HFFc6 (cell line): ENCODE measurements at regions not wholly inside any gene's neighbourhood (a gene's known extent, or its start where the extent isn't known, plus 50 kb on each side); places are given as distances from the start of the nearest gene placed in this dataset.
"Not testable (repeated sequence)": the region's sequence is repeated elsewhere in the genome, so short reads cannot be mapped to it uniquely, and the experiment has no call there.

ENCODE experiments used
- DNase-seq: peaks from one replicate; pipeline ENCODE4 v3.0.0-alpha.2; 2018
- H3K27ac Mint-ChIP-seq: 2 replicates; pipeline ENCODE4 v1.8.0; 2020; ENCODE audit warnings: mild to moderate bottlenecking, mixed read lengths
- H3K27me3 Mint-ChIP-seq: 2 replicates; pipeline ENCODE4 v1.8.0; 2021; ENCODE audit warnings: mild to moderate bottlenecking, moderate library complexity, mixed read lengths; ENCODE audit not compliant: insufficient read depth
- H3K36me3 Mint-ChIP-seq: 2 replicates; pipeline ENCODE4 v1.8.0; 2021; ENCODE audit warnings: low read depth, mixed read lengths
- H3K4me1 Mint-ChIP-seq: 2 replicates; pipeline ENCODE4 v1.8.0; 2020; ENCODE audit warnings: low read depth, mixed read lengths
- H3K4me3 Mint-ChIP-seq: 2 replicates; pipeline ENCODE4 v1.8.0; 2020; ENCODE audit warnings: mild to moderate bottlenecking, moderate library complexity, mixed read lengths
- H3K9me3 Mint-ChIP-seq: 2 replicates; pipeline ENCODE4 v1.8.0; 2020; ENCODE audit warnings: mild to moderate bottlenecking, mixed read lengths
- TF ChIP-seq, protein P1 (sequence below): fragments of 200-600 bp; sonication (generic); IDR thresholded peaks from 2 replicates; pipeline ENCODE4 v1.5.0; 2021; ENCODE audit warnings: antibody characterized with exemption, mild to moderate bottlenecking

DNA sequence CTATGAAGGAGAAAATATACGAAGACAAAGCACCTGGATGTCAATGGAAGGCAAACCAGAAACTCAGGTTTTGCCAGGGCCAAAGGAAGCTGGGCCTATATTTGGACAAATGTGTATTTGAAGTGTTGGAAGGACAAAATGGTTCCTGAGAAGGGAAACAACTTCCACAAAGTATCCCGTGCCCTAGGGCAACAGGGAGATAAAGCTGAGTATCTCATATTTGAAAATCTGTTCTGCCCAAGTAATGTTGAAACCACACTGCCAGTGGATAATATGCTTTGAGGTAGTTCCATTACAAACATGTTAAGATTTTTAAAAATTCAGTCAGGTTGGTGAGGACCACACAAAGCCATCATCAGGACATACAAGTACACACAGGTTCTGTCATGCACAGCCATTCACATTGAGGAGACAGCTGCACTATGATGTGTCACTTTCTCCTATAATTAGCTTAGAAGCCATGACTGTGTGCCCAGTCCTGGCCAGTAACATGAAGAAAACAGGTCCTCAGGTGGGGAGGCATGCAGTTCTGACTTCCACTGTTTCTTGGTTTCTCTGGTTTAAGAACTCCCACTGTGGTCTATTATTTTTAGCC is 116.4 kb downstream of the PWWP3B start:
- Mint-ChIP-seq H3K36me3 (no peaks in the 10 kb centered on the region), H3K27ac (no peak overlapping the region), H3K27me3 (no peaks in the 10 kb centered on the region), H3K4me3 (no peak overlapping the region), H3K9me3 (no peaks in the 10 kb centered on the region), H3K4me1 (no peaks in the 10 kb centered on the region)
- TF ChIP-seq, protein P1, sequence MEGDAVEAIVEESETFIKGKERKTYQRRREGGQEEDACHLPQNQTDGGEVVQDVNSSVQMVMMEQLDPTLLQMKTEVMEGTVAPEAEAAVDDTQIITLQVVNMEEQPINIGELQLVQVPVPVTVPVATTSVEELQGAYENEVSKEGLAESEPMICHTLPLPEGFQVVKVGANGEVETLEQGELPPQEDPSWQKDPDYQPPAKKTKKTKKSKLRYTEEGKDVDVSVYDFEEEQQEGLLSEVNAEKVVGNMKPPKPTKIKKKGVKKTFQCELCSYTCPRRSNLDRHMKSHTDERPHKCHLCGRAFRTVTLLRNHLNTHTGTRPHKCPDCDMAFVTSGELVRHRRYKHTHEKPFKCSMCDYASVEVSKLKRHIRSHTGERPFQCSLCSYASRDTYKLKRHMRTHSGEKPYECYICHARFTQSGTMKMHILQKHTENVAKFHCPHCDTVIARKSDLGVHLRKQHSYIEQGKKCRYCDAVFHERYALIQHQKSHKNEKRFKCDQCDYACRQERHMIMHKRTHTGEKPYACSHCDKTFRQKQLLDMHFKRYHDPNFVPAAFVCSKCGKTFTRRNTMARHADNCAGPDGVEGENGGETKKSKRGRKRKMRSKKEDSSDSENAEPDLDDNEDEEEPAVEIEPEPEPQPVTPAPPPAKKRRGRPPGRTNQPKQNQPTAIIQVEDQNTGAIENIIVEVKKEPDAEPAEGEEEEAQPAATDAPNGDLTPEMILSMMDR, result no peak
- no peak for DNase-seq

DNA sequence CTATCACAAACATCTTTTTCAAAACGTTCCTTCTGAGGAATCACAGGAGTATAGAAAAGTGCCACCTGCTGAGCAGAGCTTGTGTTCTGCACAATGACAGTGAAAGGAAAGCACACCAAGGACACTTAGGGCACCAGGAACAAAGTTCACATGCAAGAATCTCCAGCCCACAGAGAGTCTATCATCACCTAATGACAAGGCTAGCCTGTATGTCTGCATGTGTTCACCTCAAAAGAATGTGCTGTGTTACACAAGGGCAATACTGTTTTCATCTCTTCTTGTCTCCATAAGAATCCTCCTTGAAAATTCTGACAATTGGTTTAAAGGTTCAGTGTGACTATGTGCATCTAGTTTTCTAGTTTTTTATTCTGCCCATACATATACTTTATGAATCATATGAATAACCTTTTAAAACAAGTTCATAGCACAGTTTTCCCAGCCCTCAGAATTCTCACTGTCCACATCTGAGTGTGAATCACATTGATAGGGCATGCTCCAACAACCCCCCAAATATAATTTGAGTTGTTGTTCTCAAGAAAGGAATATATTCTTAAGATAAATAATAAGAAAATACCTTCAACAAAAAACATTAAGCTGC is 118.0 kb downstream of the PWWP3B start:
- Mint-ChIP-seq H3K27ac (no peak overlapping the region), H3K27me3 (no peaks in the 10 kb centered on the region), H3K4me3 (no peak overlapping the region), H3K4me1 (no peaks in the 10 kb centered on the region), H3K9me3 (no peaks in the 10 kb centered on the region), H3K36me3 (no peaks in the 10 kb centered on the region)
- TF ChIP-seq, protein P1, result no peak
- no peak for DNase-seq

DNA sequence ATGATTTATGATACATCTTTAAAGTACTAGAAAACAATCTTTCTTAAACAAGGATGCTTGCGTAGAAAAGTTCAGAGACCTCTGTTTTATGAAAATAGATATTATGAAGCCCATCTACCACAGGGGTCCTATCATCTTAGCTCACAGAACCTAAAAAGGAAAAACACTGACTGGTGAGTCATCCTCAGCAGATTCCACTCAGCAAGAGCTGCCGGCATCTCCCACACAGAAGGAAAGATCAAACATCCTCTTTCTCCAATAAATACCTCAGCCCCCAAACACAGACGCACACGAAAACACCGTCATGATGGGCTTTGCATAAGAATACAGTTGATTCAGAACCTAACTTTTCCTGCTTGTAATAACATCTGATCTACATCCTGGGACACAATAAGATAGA is 122.7 kb downstream of the PWWP3B start:
- not testable (repeated sequence) for DNase-seq, H3K4me3 Mint-ChIP-seq, H3K27me3 Mint-ChIP-seq, H3K9me3 Mint-ChIP-seq, H3K4me1 Mint-ChIP-seq, H3K36me3 Mint-ChIP-seq, H3K27ac Mint-ChIP-seq

DNA sequence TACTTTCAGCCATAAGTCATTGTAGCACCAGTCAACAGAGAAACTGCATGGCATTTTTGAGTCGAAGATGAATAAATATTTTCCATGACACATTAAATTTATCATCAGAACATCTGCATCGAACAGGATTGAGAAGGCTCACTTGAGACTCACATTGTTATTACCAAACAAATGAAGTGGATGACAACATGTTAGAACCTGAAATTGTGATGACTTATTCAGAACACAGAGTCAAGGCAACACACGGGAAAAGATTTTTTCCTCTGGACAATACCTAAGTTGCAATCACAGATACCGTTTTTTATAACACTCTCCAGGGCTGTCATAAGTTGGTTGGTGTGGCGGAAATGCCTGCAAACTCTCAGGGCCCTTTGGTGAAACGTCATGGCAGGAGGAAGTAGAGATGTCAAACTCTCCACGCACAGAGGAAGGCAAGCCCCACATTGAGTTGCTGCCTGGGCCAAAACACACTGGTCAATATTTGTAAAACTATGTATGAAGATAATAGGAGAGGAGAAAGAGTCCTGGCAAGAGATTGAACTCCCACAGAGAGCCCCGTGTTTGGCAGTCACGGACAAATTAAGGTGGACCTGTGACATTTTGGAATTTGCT is 123.8 kb downstream of the PWWP3B start:
- not testable (repeated sequence) for H3K27me3 Mint-ChIP-seq, H3K4me1 Mint-ChIP-seq, H3K27ac Mint-ChIP-seq, DNase-seq, H3K9me3 Mint-ChIP-seq, H3K4me3 Mint-ChIP-seq, H3K36me3 Mint-ChIP-seq

DNA sequence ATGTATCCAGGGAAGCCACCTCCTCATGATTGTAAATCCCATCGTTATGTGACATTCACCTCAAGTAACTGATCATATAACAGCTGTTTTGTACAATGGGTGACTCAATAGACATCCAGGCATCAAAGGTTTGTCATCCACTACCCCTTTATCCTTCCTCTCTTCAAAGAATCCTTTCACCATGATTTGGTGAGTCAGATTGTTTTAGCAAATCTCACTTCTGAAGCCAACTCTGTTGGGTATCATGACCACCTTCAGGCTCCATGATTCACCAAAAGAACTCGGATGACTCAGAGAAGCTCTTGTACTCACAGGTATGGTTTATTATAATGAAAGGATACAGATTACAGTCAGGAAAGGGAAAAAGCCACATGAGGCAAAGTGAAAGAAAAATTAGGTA is 132.1 kb downstream of the PWWP3B start:
- Mint-ChIP-seq H3K36me3 (no peaks in the 10 kb centered on the region), H3K27me3 (no peaks in the 10 kb centered on the region), H3K4me3 (no peak overlapping the region), H3K27ac (no peak overlapping the region), H3K9me3 (no peaks in the 10 kb centered on the region), H3K4me1 (no peaks in the 10 kb centered on the region)
- TF ChIP-seq, protein P1, result no peak
- DNase-seq, result no peak

DNA sequence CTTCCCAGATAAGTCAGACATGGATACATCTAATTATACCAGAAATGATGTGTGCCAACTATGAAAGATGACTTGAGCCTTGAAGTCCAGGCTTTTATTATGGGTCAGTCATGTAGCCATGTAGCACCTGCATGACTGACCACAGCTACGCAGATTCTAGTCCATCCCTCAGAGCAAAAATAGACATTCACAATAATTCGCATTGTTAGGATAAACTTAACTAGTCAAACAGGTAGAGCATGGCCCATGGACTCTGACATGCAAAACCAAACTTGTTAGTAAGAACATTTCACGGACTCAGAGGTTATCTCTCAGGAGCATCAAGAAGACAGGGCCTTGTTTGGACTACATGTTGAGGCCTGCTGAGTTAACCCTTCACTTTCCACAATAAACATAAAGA is 132.6 kb downstream of the PWWP3B start:
- Mint-ChIP-seq H3K4me1 (no peaks in the 10 kb centered on the region), H3K27ac (no peak overlapping the region), H3K36me3 (no peaks in the 10 kb centered on the region), H3K9me3 (no peaks in the 10 kb centered on the region), H3K27me3 (no peaks in the 10 kb centered on the region), H3K4me3 (no peak overlapping the region)
- TF ChIP-seq, protein P1, result no peak
- no peak for DNase-seq
